ENCODE measurements at regions not wholly inside any gene's neighbourhood (a gene's known extent, or its start where the extent isn't known, plus 50 kb on each side); places are given as distances from the start of the nearest gene placed in this dataset.
"Not testable (repeated sequence)": the region's sequence is repeated elsewhere in the genome, so short reads cannot be mapped to it uniquely, and the experiment has no call there.

DNA sequence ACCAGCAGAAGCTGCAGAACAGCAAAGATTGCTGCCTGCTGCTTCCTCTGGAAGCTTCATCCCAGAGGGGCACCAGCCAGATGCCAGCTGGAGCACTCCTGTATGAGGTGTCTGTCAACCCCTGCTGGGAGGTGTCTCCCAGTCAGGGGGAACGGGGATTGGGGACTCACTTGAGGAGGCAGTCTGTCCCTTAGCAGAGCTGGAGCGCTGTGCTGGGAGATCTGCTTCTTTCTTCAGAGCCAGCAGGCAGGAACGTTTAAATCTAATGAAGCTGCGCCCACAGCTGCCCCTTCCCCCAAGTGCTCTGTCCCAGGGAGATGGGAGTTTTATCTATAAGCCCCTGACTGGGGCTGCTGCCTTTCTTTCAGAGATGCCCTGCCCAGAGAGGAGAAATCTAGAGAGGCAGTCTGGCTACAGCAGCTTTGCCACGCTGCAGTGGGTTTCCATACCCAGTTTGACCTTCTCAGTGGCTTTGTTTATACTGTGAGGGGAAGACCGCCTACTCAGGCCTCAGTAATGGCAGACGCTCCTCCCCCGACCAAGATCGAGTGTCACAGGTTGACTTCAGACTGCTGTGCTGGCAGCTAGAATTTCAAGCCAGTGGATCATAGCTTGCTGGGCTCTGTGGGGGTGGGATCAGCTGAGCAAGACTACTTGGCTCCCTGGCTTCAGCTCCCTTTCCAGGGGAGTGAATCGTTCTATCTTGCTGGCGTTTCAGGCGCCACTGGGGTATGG lies 1105.7 kb downstream of the STPG2 start:
- not testable (repeated sequence) for H3K9me3 ChIP-seq (ENCODE audit: insufficient read depth, low read depth, low read length); H3K79me1 ChIP-seq (ENCODE audit: low read length); DNase-seq; H2BK12ac ChIP-seq (ENCODE audit: low read length); H2AFZ ChIP-seq (ENCODE audit: insufficient read depth, low read length, poor library complexity); H3K27ac ChIP-seq (ENCODE audit: low read depth, low read length); H3K36me3 ChIP-seq (ENCODE audit: control insufficient read depth in 1 of 2, insufficient read depth in 2 of 2, low read length in 2 of 2); H3K9ac ChIP-seq (ENCODE audit: low read length); H4K12ac ChIP-seq (ENCODE audit: low read depth, low read length); H3K27me3 ChIP-seq (ENCODE audit: insufficient read depth, low read length); H3K23ac ChIP-seq (ENCODE audit: low read length); H3K4me1 ChIP-seq (ENCODE audit: control insufficient read depth in 1 of 2, insufficient read depth in 2 of 2, low read length in 2 of 2); H3K4ac ChIP-seq (ENCODE audit: low read depth, low read length); H3K4me3 ChIP-seq (ENCODE audit: low read depth, low read length); H3K18ac ChIP-seq (ENCODE audit: low read length); H3K4me2 ChIP-seq (ENCODE audit: low read length); H3K79me2 ChIP-seq (ENCODE audit: control insufficient read depth, insufficient read depth, low read length, poor library complexity); H3K14ac ChIP-seq (ENCODE audit: low read length); H4K8ac ChIP-seq (ENCODE audit: low read depth, low read length); H2BK5ac ChIP-seq (ENCODE audit: low read depth, low read length, poor library complexity); H2BK120ac ChIP-seq (ENCODE audit: insufficient read depth, low read length, poor library complexity); H2AK5ac ChIP-seq (ENCODE audit: low read length); H4K91ac ChIP-seq (ENCODE audit: low read depth, low read length)
- no CpG with 5 or more reads among the region's 12 CpGs for WGBS (ENCODE audit: extremely low coverage, insufficient coverage, insufficient read length)

DNA sequence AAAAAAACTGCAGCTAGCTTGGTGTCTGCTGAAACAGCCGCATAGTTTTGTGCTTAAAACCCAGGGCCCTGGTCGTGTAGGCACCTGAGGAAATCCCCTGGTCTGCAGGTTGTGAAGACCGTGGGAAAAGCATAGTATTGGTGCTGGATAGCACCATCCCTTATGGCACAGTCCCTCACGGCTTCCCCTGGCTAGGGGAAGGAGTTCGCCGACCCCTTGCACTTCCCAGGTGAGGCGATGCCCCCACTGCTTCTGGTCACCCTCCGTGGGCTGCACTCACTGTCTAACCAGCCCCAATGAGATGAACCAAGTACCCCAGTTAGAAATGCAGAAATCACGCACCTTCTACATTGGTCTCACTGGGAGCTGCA lies 1105.1 kb downstream of the STPG2 start:
- Histone ChIP-seq H3K4me1 (ENCODE audit: control insufficient read depth in 1 of 2, insufficient read depth in 2 of 2, low read length in 2 of 2) (peaks cover 0 to 6% of the 10 kb centered on the region in 2 experiments), H4K8ac (ENCODE audit: low read depth, low read length) (no peak overlapping the region), H3K23ac (ENCODE audit: low read length) (no peak overlapping the region), H3K4me2 (ENCODE audit: low read length) (no peak overlapping the region), H2BK5ac (ENCODE audit: low read depth, low read length, poor library complexity) (no peak overlapping the region), H3K27me3 (ENCODE audit: insufficient read depth, low read length) (no peaks in the 10 kb centered on the region), H4K91ac (ENCODE audit: low read depth, low read length) (no peak overlapping the region), H3K9me3 (ENCODE audit: insufficient read depth, low read depth, low read length) (no peaks in the 10 kb centered on the region), H3K27ac (ENCODE audit: low read depth, low read length) (no peak overlapping the region), H3K14ac (ENCODE audit: low read length) (no peak overlapping the region), H3K79me2 (ENCODE audit: control insufficient read depth, insufficient read depth, low read length, poor library complexity) (no peaks in the 10 kb centered on the region), H3K36me3 (ENCODE audit: control insufficient read depth in 1 of 2, insufficient read depth in 2 of 2, low read length in 2 of 2) (no peaks in the 10 kb centered on the region), H3K4me3 (ENCODE audit: low read depth, low read length) (no peak overlapping the region), H3K4ac (ENCODE audit: low read depth, low read length) (no peak overlapping the region), H2BK12ac (ENCODE audit: low read length) (no peak overlapping the region), H3K18ac (ENCODE audit: low read length) (no peak overlapping the region), H3K9ac (ENCODE audit: low read length) (no peak overlapping the region), H3K79me1 (ENCODE audit: low read length) (no peaks in the 10 kb centered on the region), H2AK5ac (ENCODE audit: low read length) (no peak overlapping the region), H2BK120ac (ENCODE audit: insufficient read depth, low read length, poor library complexity) (no peak overlapping the region), H4K12ac (ENCODE audit: low read depth, low read length) (no peak overlapping the region), H2AFZ (ENCODE audit: insufficient read depth, low read length, poor library complexity) (no peak overlapping the region)
- WGBS (ENCODE audit: extremely low coverage, insufficient coverage, insufficient read length): no CpG with 5 or more reads among the region's 9 CpGs
- DNase-seq: no peak

DNA sequence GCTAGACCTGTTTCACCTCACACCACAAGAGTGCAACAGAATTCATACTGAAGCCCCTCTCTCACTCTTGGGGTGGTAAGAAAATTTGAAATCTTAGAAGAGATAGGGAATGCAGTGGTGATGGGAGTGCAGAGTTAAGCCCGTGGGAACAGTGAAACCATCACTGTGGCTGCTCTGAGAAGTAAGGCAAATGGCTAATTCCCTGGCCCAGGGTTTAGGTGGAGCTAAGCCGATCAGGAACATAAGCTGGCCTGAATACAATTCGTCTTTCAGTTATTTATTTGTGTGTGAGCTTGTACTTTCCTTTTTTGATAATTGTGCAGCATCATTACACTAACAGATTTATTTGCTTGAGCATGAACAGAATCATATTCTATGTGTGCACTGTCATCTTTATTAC lies 1070.6 kb downstream of the STPG2 start:
- H4K12ac ChIP-seq (ENCODE audit: low read depth, low read length): no peak overlapping the region
- no CpG with 5 or more reads among the region's 3 CpGs for WGBS (ENCODE audit: extremely low coverage, insufficient coverage, insufficient read length)
- no peaks in the 10 kb centered on the region for H3K79me2 ChIP-seq (ENCODE audit: control insufficient read depth, insufficient read depth, low read length, poor library complexity)
- no peak overlapping the region for H4K8ac ChIP-seq (ENCODE audit: low read depth, low read length)
- no peak overlapping the region for H3K4ac ChIP-seq (ENCODE audit: low read depth, low read length)
- no peaks in the 10 kb centered on the region for H3K27me3 ChIP-seq (ENCODE audit: insufficient read depth, low read length)
- no peak overlapping the region for H3K14ac ChIP-seq (ENCODE audit: low read length)
- no peak overlapping the region for H4K91ac ChIP-seq (ENCODE audit: low read depth, low read length)
- H3K4me3 ChIP-seq (ENCODE audit: low read depth, low read length): no peak overlapping the region
- H3K9ac ChIP-seq (ENCODE audit: low read length): no peak overlapping the region
- no peaks in the 10 kb centered on the region for H3K9me3 ChIP-seq (ENCODE audit: insufficient read depth, low read depth, low read length)
- H2AK5ac ChIP-seq (ENCODE audit: low read length): no peak overlapping the region
- H3K4me1 ChIP-seq (ENCODE audit: control insufficient read depth in 1 of 2, insufficient read depth in 2 of 2, low read length in 2 of 2): no peaks in the 10 kb centered on the region
- no peaks in the 10 kb centered on the region for H3K79me1 ChIP-seq (ENCODE audit: low read length)
- H3K4me2 ChIP-seq (ENCODE audit: low read length): no peak overlapping the region
- H2BK12ac ChIP-seq (ENCODE audit: low read length): no peak overlapping the region
- no peak overlapping the region for H2AFZ ChIP-seq (ENCODE audit: insufficient read depth, low read length, poor library complexity)
- no peak overlapping the region for H2BK120ac ChIP-seq (ENCODE audit: insufficient read depth, low read length, poor library complexity)
- no peak overlapping the region for H2BK5ac ChIP-seq (ENCODE audit: low read depth, low read length, poor library complexity)
- H3K27ac ChIP-seq (ENCODE audit: low read depth, low read length): no peak overlapping the region
- no peak for DNase-seq
- no peak overlapping the region for H3K18ac ChIP-seq (ENCODE audit: low read length)
- no peaks in the 10 kb centered on the region for H3K36me3 ChIP-seq (ENCODE audit: control insufficient read depth in 1 of 2, insufficient read depth in 2 of 2, low read length in 2 of 2)
- H3K23ac ChIP-seq (ENCODE audit: low read length): peak overlapping the region; percentile 66

DNA sequence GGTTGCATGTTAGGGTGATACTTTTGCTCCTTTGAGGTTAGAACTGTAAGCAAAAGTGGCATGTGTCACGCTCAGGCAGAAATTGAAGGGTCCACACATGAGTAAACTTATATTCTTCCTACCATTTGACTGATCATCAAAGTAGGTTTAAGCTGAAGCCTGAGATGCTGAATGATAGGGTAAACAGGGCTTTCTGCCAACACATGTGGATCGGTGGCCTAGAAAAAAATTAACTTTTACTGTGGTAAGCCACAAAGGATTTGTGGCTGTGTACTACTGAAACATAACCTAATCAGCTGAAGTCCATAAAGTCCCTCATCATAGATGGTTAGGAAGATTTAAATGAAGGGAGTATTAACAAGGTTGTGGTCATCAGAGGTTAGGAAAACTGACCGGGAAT lies 1070.1 kb downstream of the STPG2 start:
- H3K9me3 ChIP-seq (ENCODE audit: insufficient read depth, low read depth, low read length): no peaks in the 10 kb centered on the region
- H3K23ac ChIP-seq (ENCODE audit: low read length): no peak overlapping the region
- no peak overlapping the region for H2BK12ac ChIP-seq (ENCODE audit: low read length)
- H2BK120ac ChIP-seq (ENCODE audit: insufficient read depth, low read length, poor library complexity): no peak overlapping the region
- H3K4me2 ChIP-seq (ENCODE audit: low read length): no peak overlapping the region
- no peaks in the 10 kb centered on the region for H3K27me3 ChIP-seq (ENCODE audit: insufficient read depth, low read length)
- no peak overlapping the region for H3K4me3 ChIP-seq (ENCODE audit: low read depth, low read length)
- no peak overlapping the region for H4K91ac ChIP-seq (ENCODE audit: low read depth, low read length)
- no peak for DNase-seq
- no peak overlapping the region for H3K14ac ChIP-seq (ENCODE audit: low read length)
- no peak overlapping the region for H2BK5ac ChIP-seq (ENCODE audit: low read depth, low read length, poor library complexity)
- no peaks in the 10 kb centered on the region for H3K4me1 ChIP-seq (ENCODE audit: control insufficient read depth in 1 of 2, insufficient read depth in 2 of 2, low read length in 2 of 2)
- H3K27ac ChIP-seq (ENCODE audit: low read depth, low read length): no peak overlapping the region
- no peak overlapping the region for H3K18ac ChIP-seq (ENCODE audit: low read length)
- H3K79me2 ChIP-seq (ENCODE audit: control insufficient read depth, insufficient read depth, low read length, poor library complexity): no peaks in the 10 kb centered on the region
- no CpG with 5 or more reads among the region's 3 CpGs for WGBS (ENCODE audit: extremely low coverage, insufficient coverage, insufficient read length)
- H4K12ac ChIP-seq (ENCODE audit: low read depth, low read length): no peak overlapping the region
- H3K36me3 ChIP-seq (ENCODE audit: control insufficient read depth in 1 of 2, insufficient read depth in 2 of 2, low read length in 2 of 2): no peaks in the 10 kb centered on the region
- H2AK5ac ChIP-seq (ENCODE audit: low read length): no peak overlapping the region
- H3K9ac ChIP-seq (ENCODE audit: low read length): no peak overlapping the region
- H2AFZ ChIP-seq (ENCODE audit: insufficient read depth, low read length, poor library complexity): no peak overlapping the region
- H4K8ac ChIP-seq (ENCODE audit: low read depth, low read length): no peak overlapping the region
- no peaks in the 10 kb centered on the region for H3K79me1 ChIP-seq (ENCODE audit: low read length)
- no peak overlapping the region for H3K4ac ChIP-seq (ENCODE audit: low read depth, low read length)

All from trophoblast cell (in vitro differentiated cells and primary cell).